Lung (tissue), 11 donors: ENCODE measurements at regions not wholly inside any gene's neighbourhood (a gene's known extent, or its start where the extent isn't known, plus 50 kb on each side); places are given as distances from the start of the nearest gene placed in this dataset.

Experiments used
- ATAC-seq: fragments of 200-7000 bp; cut with Tn5 transposase; one replicate; pipeline ENCODE4 v1.9.1; 2020; ENCODE audit warnings: moderate number of reproducible peaks; ENCODE audit not compliant: insufficient read depth, low FRiP score
- DNase-seq, 3 donors: peaks; one replicate each; pipeline ENCODE4 v3.0.0-alpha.2; 2013 to 2017
- H3K27ac ChIP-seq, 2 donors: one replicate each; pipeline ENCODE4 v1.5.1; 2013; ENCODE audit warnings: mild to moderate bottlenecking in 2 of 2, moderate library complexity in 2 of 2, control low read depth in 1 of 2, inconsistent platforms in 1 of 2, low read depth in 1 of 2, low read length in 1 of 2
- H3K27me3 ChIP-seq, 3 donors: one replicate each; pipeline ENCODE4 v1.5.1; 2013; ENCODE audit warnings: low read length in 2 of 3; ENCODE audit not compliant: control insufficient read depth in 3 of 3, insufficient read depth in 3 of 3
- H3K36me3 ChIP-seq, 4 donors: one replicate each; pipeline ENCODE4 v1.5.1; 2013; ENCODE audit warnings: low read length in 4 of 4, mild to moderate bottlenecking in 1 of 4, moderate library complexity in 1 of 4; ENCODE audit not compliant: control insufficient read depth in 4 of 4, insufficient read depth in 4 of 4
- H3K4me1 ChIP-seq, 5 donors: one replicate each; pipeline ENCODE4 v1.5.1; 2013; ENCODE audit warnings: low read length in 5 of 5, mild to moderate bottlenecking in 2 of 5, moderate library complexity in 1 of 5; ENCODE audit not compliant: control insufficient read depth in 5 of 5, insufficient read depth in 5 of 5
- H3K4me3 ChIP-seq: one replicate; pipeline ENCODE4 v1.5.1; 2013; ENCODE audit warnings: mild to moderate bottlenecking, control low read depth, moderate library complexity
- H3K9ac ChIP-seq, 2 donors: one replicate each; pipeline ENCODE4 v1.5.1; 2013; ENCODE audit warnings: low read length in 2 of 2, control low read depth in 1 of 2; ENCODE audit not compliant: insufficient read depth in 1 of 2
- H3K9me3 ChIP-seq, 4 donors: one replicate each; pipeline ENCODE4 v1.5.1; 2013; ENCODE audit warnings: low read length in 3 of 4, mild to moderate bottlenecking in 1 of 4, moderate library complexity in 1 of 4; ENCODE audit not compliant: control insufficient read depth in 4 of 4, insufficient read depth in 3 of 4
- WGBS, 2 donors: extraction: QIAGEN DNeasy Blood & Tissue Kit; methylation state at CpG; one replicate each; pipeline ENCODE4 v1.1.7; 2013; 5-methylcytosine and 5-hydroxymethylcytosine counted together
- TF ChIP-seq, protein P1 (sequence below): IDR thresholded peaks from 2 replicates; pipeline ENCODE4 v1.5.1; 2012; ENCODE audit warnings: mild to moderate bottlenecking; ENCODE audit errors: control extremely low read depth, extremely low read depth
- donor health status: control.
- donor health status: control.
- donor health status: Bipolar disorder and iron deficiency.
- donor health status: healthy.
- donor health status: DM: yes; HTN: yes; CAD: no.

DNA sequence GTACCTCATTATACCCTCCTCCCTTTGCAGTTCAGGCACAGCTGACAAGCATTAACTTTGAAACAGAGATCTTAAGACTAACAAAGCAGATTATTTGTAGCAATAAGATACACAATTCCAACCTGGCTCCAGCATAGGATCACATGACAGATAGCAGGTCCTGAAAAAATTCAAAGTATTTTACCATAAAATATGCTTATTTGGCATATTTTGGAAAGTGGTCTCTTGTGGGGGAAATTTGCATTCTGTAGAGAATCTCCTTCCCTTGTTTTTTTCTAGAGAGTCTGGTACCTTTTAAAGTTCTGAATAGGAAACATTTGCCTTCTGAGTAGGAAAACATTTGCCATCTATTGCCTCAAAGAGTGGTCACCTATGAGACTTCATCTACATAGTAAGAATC, 212.8 kb upstream of the SH3BP4 start:
- no peak for ATAC-seq
- Histone ChIP-seq H3K9ac (no peak overlapping the region), H3K4me3 (no peak overlapping the region), H3K27ac (no peak overlapping the region), H3K36me3 (no peaks in the 10 kb centered on the region), H3K9me3 (peaks cover 0 to 9% (median 3%) of the 10 kb centered on the region in 4 donors), H3K27me3 (no peaks in the 10 kb centered on the region), H3K4me1 (no peaks in the 10 kb centered on the region)
- no peak for DNase-seq
- TF ChIP-seq, protein P1, sequence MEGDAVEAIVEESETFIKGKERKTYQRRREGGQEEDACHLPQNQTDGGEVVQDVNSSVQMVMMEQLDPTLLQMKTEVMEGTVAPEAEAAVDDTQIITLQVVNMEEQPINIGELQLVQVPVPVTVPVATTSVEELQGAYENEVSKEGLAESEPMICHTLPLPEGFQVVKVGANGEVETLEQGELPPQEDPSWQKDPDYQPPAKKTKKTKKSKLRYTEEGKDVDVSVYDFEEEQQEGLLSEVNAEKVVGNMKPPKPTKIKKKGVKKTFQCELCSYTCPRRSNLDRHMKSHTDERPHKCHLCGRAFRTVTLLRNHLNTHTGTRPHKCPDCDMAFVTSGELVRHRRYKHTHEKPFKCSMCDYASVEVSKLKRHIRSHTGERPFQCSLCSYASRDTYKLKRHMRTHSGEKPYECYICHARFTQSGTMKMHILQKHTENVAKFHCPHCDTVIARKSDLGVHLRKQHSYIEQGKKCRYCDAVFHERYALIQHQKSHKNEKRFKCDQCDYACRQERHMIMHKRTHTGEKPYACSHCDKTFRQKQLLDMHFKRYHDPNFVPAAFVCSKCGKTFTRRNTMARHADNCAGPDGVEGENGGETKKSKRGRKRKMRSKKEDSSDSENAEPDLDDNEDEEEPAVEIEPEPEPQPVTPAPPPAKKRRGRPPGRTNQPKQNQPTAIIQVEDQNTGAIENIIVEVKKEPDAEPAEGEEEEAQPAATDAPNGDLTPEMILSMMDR, result no peak

DNA sequence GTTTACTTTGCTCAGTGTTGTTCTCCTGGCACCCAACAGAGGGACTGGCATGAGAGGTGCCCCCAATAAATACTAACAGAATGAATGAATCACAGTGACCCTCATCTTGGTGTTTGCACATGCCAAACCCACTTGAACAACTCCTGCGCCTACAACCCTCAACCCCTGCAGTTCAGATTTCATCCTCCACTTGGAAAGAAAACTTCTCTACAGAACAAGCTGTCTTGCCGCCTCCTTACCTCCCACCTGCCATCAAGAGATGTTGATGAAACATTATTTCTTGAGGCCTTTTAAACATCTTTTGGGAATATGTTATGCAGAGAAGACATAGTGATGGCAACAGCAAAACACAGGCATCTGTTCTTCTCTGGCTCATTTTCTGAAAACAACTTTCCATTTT, 216.0 kb upstream of the SH3BP4 start:
- Histone ChIP-seq H3K9ac (no peak overlapping the region), H3K36me3 (no peaks in the 10 kb centered on the region), H3K9me3 (peaks cover 0 to 9% (median 3%) of the 10 kb centered on the region in 4 donors), H3K27me3 (no peaks in the 10 kb centered on the region), H3K27ac (no peak overlapping the region), H3K4me1 (no peaks in the 10 kb centered on the region), H3K4me3 (no peak overlapping the region)
- ATAC-seq (no peak), DNase-seq (no peak)
- WGBS, 2 donors, result 87 to 88% methylated on average over 2 of the region's 2 CpGs
- TF ChIP-seq, protein P1, result no peak

DNA sequence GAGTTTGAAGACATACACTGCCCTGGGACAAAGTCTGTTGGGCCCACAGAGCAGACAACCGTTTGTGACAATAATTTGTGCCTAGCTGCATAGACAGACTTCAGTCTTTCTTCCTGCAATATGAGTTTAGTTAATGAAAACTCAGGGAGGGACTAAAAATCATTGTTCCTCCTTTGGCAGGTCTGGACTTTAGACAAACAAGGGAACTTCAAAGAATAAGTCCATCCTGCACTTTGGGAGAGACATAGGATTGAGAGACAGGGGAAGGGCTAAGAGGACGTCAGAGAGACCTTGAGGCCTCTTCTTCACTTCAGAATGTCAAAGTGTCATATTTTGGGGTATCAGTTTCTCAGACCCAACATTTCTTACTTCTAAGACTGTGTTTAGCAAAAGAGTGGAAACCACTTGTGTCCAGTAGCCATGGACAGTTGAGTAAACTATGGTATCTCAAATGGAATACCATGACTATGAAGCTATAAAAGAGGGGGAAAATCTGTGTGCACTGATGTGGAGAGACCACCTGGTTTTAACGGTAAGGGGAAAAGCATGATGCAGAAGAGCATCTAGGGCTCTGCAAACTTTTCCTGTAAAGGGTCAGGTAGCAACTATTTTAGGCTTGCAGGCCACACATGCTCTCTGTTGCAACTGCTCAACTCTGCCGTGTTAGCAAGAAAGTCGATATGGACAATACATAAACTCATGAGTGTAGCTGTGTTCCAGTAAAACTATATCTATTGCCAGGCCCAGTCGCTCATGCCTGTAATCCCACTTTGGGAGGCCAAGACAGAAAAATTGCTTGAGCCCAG, 217.8 kb upstream of the SH3BP4 start:
- TF ChIP-seq, protein P1, result no peak
- H3K27ac ChIP-seq, result no peak overlapping the region
- H3K9ac ChIP-seq, result no peak overlapping the region
- 67 to 76% methylated on average over 6 of the region's 6 CpGs for WGBS, 2 donors
- H3K9me3 ChIP-seq, result peaks cover 0 to 9% (median 3%) of the 10 kb centered on the region in 4 donors
- no peaks in the 10 kb centered on the region for H3K36me3 ChIP-seq
- no peak overlapping the region for H3K4me3 ChIP-seq
- no peaks in the 10 kb centered on the region for H3K27me3 ChIP-seq
- no peaks in the 10 kb centered on the region for H3K4me1 ChIP-seq
- ATAC-seq (no peak), DNase-seq (no peak)

DNA sequence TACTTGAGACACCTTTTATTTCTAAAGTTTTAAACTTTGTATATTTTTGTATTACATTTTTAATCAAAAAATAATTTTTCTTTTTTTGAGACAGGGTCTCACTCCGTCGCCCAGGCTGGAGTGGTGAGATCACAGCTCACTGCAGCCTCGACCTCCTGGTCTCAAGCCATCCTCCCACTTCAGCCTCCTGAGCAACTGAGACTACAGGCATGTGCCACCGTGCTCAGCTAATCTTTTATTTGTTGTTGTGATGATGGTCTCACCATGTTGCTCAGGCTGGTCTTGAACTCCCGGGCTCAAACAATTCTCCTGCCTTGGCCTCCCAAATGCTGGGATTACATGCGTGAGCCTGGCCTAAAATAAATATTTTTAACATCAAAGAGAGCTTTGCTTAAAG, 218.7 kb upstream of the SH3BP4 start:
- H3K4me1 ChIP-seq, result no peaks in the 10 kb centered on the region
- H3K27ac ChIP-seq, result no peak overlapping the region
- no peak overlapping the region for H3K4me3 ChIP-seq
- H3K27me3 ChIP-seq, result no peaks in the 10 kb centered on the region
- 94 to 96% methylated on average over 6 of the region's 6 CpGs for WGBS, 2 donors
- no peak overlapping the region for H3K9ac ChIP-seq
- peaks cover 0 to 9% (median 3%) of the 10 kb centered on the region in 4 donors for H3K9me3 ChIP-seq
- no peaks in the 10 kb centered on the region for H3K36me3 ChIP-seq
- ATAC-seq (no peak), DNase-seq (no peak)
- TF ChIP-seq, protein P1, result no peak
